ENCODE measurements at regions not wholly inside any gene's neighbourhood (a gene's known extent, or its start where the extent isn't known, plus 50 kb on each side); places are given as distances from the start of the nearest gene placed in this dataset.

DNA sequence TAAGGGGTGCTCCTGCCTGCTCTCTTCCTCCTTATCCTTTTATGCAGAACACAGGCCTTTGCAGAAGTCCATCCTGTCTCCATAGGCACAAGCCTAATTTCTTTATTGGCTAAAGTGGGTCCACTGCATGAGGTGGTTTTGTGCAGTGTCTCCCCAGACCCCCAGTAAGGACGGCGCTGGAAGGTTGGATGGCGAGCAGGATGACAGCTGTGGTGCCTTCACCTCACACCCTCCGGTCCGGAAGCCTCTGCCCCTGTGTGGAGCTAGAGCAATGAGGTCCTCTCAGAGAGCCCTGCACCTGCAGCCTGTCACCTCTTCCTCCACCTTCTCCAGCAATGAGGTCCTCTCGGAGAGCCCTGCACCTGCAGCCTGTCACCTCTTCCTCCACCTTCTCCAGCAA lies 393.7 kb upstream of the IRX1 start:
- no peaks in the 10 kb centered on the region for H3K9me3 ChIP-seq
- 96 to 97% methylated on average over 6 of the region's 6 CpGs for WGBS, 2 donors
- TF ChIP-seq, protein P1, sequence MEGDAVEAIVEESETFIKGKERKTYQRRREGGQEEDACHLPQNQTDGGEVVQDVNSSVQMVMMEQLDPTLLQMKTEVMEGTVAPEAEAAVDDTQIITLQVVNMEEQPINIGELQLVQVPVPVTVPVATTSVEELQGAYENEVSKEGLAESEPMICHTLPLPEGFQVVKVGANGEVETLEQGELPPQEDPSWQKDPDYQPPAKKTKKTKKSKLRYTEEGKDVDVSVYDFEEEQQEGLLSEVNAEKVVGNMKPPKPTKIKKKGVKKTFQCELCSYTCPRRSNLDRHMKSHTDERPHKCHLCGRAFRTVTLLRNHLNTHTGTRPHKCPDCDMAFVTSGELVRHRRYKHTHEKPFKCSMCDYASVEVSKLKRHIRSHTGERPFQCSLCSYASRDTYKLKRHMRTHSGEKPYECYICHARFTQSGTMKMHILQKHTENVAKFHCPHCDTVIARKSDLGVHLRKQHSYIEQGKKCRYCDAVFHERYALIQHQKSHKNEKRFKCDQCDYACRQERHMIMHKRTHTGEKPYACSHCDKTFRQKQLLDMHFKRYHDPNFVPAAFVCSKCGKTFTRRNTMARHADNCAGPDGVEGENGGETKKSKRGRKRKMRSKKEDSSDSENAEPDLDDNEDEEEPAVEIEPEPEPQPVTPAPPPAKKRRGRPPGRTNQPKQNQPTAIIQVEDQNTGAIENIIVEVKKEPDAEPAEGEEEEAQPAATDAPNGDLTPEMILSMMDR (IDR thresholded peaks at IDR 0.05): no peak
- no peak for TF ChIP-seq POLR2AphosphoS5 (IDR thresholded peaks at IDR 0.05)
- TF ChIP-seq POLR2A (IDR thresholded peaks at IDR 0.05): no peak
- no peak for TF ChIP-seq EP300 (IDR thresholded peaks at IDR 0.05)
- H3K27ac ChIP-seq: no peak overlapping the region
- peaks cover 0 to 35% (median 0%) of the 10 kb centered on the region in 3 donors for H3K27me3 ChIP-seq
- no peaks in the 10 kb centered on the region for H3K4me1 ChIP-seq
- intact Hi-C loops (cut with DNase I): no loop called here
- no peak for DNase-seq
- no peaks in the 10 kb centered on the region for H3K36me3 ChIP-seq
- H3K4me3 ChIP-seq: no peak overlapping the region

- TF ChIP-seq, protein P1 (IDR thresholded peaks at IDR 0.05): no peak
- TF ChIP-seq POLR2A (IDR thresholded peaks at IDR 0.05) (no peak), EP300 (IDR thresholded peaks at IDR 0.05) (no peak), POLR2AphosphoS5 (IDR thresholded peaks at IDR 0.05) (no peak)
- no peaks in the 10 kb centered on the region for H3K9me3 ChIP-seq
- no peaks in the 10 kb centered on the region for H3K4me1 ChIP-seq
- intact Hi-C loops (cut with DNase I): no loop called here
- 85 to 86% methylated on average over 8 of the region's 8 CpGs for WGBS, 2 donors
- no peak for DNase-seq
- H3K27ac ChIP-seq: no peak overlapping the region
- peaks cover 0 to 42% (median 0%) of the 10 kb centered on the region in 3 donors for H3K27me3 ChIP-seq
- no peaks in the 10 kb centered on the region for H3K36me3 ChIP-seq
- H3K4me3 ChIP-seq: no peak overlapping the region
Observed at GRCh38 chr5:3201121-3201520, 394.5 kb upstream of the IRX1 start.

DNA sequence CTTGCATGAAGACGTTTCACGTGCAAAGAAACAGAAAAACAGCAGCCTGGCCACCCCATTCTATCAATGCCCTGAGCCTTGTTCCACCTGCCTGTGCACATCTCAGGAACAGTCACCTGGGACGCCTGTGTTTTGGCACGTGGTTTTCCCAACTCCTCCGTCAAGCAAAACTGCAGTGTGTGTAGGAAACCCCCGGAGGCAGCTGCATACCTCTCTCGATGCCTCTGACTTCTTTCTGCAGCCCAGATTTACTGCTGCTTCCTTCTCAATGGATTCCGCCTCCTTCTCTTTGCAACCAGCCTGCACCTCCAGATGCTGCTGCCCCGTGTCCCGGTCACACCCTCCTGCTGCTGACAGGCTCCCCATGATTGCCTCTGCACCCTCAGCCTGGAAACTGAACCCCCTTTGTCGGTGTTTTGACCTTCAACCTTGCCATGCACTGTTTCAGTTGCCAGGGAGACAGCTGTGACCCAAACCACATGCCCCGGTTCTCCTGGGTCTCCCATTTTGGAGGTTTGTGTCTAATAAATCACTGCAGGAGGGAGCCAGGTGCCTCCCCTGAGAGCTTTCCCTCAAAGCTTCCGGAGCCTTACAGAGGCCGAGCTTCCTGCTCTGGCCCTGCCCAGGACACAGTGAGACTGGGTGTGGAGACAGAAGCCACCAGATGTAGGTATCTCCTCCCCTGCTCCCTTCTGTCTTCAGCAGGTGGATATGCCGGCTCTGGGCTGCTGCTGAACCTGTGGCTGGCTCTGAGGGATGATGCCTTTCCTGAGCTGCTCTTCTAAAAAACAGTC lies 395.5 kb upstream of the IRX1 start:
- H3K4me1 ChIP-seq: no peaks in the 10 kb centered on the region
- H3K36me3 ChIP-seq: no peaks in the 10 kb centered on the region
- intact Hi-C loops (cut with DNase I): no loop called here
- DNase-seq: no peak
- no peak overlapping the region for H3K4me3 ChIP-seq
- WGBS, 2 donors: 39 to 66% methylated on average over 15 of the region's 15 CpGs
- H3K27me3 ChIP-seq: peaks cover 0 to 42% (median 0%) of the 10 kb centered on the region in 3 donors
- H3K9me3 ChIP-seq: no peaks in the 10 kb centered on the region
- TF ChIP-seq POLR2AphosphoS5 (IDR thresholded peaks at IDR 0.05) (no peak), EP300 (IDR thresholded peaks at IDR 0.05) (no peak), POLR2A (IDR thresholded peaks at IDR 0.05) (no peak)
- TF ChIP-seq, protein P1 (IDR thresholded peaks at IDR 0.05): no peak
- no peak overlapping the region for H3K27ac ChIP-seq

- Histone ChIP-seq H3K27ac (no peak overlapping the region), H3K27me3 (peaks cover 0 to 49% (median 0%) of the 10 kb centered on the region in 3 donors), H3K4me3 (no peak overlapping the region), H3K36me3 (no peaks in the 10 kb centered on the region), H3K4me1 (no peaks in the 10 kb centered on the region), H3K9me3 (no peaks in the 10 kb centered on the region)
- 23 to 27% methylated on average over 7 of the region's 7 CpGs for WGBS, 2 donors
- no peak for DNase-seq
- no peak for TF ChIP-seq POLR2A (IDR thresholded peaks at IDR 0.05)
- no peak for TF ChIP-seq POLR2AphosphoS5 (IDR thresholded peaks at IDR 0.05)
- no peak for TF ChIP-seq EP300 (IDR thresholded peaks at IDR 0.05)
- TF ChIP-seq, protein P1 (IDR thresholded peaks at IDR 0.05): no peak
- intact Hi-C loops (cut with DNase I): no loop called here
Observed at GRCh38 chr5:3198074-3198449, 397.6 kb upstream of the IRX1 start.

Data from sigmoid colon (tissue), 6 donors.